A549 (cell line): ENCODE measurements at regions not wholly inside any gene's neighbourhood (a gene's known extent, or its start where the extent isn't known, plus 50 kb on each side); places are given as distances from the start of the nearest gene placed in this dataset.

ENCODE experiments used
- KDM5A ChIP-seq: fragments of 200-600 bp; sonication (generic); IDR thresholded peaks from 2 replicates; pipeline ENCODE4 v1.6.1; 2016; ENCODE audit warnings: antibody characterized with exemption, mild to moderate bottlenecking
- TF ChIP-seq, protein P1 (sequence below): fragments of >200 bp; sonication (Bioruptor Twin); formaldehyde crosslinking; IDR thresholded peaks from 3 replicates; pipeline ENCODE4 v1.5.1; 2016
- TF ChIP-seq, protein P2 (sequence below): fragments of >200 bp; sonication (Bioruptor Twin); formaldehyde crosslinking; IDR thresholded peaks from 3 replicates; pipeline ENCODE4 v1.6.1; 2016

DNA sequence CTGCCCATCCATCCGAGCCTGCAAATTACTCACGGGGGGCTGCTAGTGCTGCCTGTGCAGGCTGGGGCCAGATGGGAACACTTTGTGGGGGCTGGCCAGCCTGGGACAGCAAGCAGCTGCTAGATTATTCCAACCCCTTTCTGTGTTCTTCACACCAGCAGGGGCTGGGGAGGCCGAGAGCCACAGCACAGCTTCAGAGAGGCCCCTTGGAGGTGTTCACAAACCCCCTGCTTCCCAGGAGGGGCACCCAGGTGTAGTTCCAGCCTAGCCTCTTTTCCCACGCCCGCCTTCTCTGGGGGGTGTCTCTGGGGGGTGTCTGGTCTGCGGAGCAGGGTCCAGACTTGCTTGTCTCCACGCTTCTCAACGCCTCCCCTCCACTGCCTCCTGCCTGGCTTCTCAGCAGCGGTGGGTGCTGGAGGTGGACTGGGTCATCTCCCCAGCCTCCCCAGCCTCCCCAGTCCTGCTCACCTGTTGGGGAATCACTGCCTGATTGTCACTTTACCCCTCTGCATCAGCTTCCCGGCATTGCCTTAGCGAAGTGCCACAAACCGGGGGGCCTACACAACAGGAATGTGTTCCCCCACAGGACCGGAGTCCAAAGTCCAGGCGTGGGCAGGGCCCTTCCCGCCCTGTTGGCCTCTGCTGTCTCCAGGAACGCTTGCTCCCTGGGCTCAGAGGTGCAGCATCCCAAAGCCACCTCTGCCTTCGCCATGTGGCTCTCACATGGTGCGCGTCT, 74.0 kb upstream of the EN2 start:
- TF ChIP-seq, protein P1, sequence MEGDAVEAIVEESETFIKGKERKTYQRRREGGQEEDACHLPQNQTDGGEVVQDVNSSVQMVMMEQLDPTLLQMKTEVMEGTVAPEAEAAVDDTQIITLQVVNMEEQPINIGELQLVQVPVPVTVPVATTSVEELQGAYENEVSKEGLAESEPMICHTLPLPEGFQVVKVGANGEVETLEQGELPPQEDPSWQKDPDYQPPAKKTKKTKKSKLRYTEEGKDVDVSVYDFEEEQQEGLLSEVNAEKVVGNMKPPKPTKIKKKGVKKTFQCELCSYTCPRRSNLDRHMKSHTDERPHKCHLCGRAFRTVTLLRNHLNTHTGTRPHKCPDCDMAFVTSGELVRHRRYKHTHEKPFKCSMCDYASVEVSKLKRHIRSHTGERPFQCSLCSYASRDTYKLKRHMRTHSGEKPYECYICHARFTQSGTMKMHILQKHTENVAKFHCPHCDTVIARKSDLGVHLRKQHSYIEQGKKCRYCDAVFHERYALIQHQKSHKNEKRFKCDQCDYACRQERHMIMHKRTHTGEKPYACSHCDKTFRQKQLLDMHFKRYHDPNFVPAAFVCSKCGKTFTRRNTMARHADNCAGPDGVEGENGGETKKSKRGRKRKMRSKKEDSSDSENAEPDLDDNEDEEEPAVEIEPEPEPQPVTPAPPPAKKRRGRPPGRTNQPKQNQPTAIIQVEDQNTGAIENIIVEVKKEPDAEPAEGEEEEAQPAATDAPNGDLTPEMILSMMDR: no peak
- TF ChIP-seq, protein P2, sequence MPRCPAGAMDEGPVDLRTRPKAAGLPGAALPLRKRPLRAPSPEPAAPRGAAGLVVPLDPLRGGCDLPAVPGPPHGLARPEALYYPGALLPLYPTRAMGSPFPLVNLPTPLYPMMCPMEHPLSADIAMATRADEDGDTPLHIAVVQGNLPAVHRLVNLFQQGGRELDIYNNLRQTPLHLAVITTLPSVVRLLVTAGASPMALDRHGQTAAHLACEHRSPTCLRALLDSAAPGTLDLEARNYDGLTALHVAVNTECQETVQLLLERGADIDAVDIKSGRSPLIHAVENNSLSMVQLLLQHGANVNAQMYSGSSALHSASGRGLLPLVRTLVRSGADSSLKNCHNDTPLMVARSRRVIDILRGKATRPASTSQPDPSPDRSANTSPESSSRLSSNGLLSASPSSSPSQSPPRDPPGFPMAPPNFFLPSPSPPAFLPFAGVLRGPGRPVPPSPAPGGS: no peak
- TF ChIP-seq KDM5A: no peak
